HepG2 (cell line): ENCODE measurements at regions not wholly inside any gene's neighbourhood (a gene's known extent, or its start where the extent isn't known, plus 50 kb on each side); places are given as distances from the start of the nearest gene placed in this dataset.

ENCODE experiments used
- ATAC-seq: fragments of 200-7000 bp; cut with Tn5 transposase; 3 replicates; pipeline ENCODE4 v1.9.1; 2020; ENCODE audit warnings: mild to moderate bottlenecking, moderate library complexity
- BruUV-seq: library from RNA; stranded (reverse); fragments of 400-500 nt; replicated peaks from 2 replicates; lab custom pipeline; 2021; lab: Mats Ljungman, UMichigan
- CTCF ChIA-PET: fragments of 300-600 bp; formaldehyde crosslinking; extraction: SDS; loops from one replicate; lab custom pipeline; 2021; ENCODE audit warnings: low total read pairs, inconsistent platforms, low intra/inter-chr PET ratio; lab: Yijun Ruan, JAX
- POLR2A ChIA-PET: fragments of 350-600 bp; sonication (Branson Sonifier 250); formaldehyde crosslinking; loops from one replicate; lab custom pipeline; 2020; ENCODE audit warnings: antibody characterized with exemption, inconsistent platforms; lab: Yijun Ruan, JAX
- DNase-seq: peaks from one replicate; pipeline ENCODE4 v3.0.0-alpha.2; 2015; ENCODE audit warnings: low spot score
- FAIRE-seq: peaks from 3 replicates; lab custom pipeline; 2011; peaks lifted over from hg19 to GRCh38; lab: Jason Lieb, UNC
- H2AFZ ChIP-seq: one replicate; pipeline ENCODE4 v1.6.1; 2011; ENCODE audit warnings: low read length, inconsistent platforms
- H3K27ac ChIP-seq: fragments of 300-600 bp; 3 replicates; pipeline ENCODE4 v1.8.0; 2011; ENCODE audit warnings: mixed run types, mild to moderate bottlenecking, mixed read lengths, low read length, inconsistent platforms; ENCODE audit not compliant: insufficient read depth; ENCODE audit errors: extremely low read length
- H3K27me3 ChIP-seq, 2 experiments: fragments of 200-600 bp in 1 of 2; 2 replicates in 1 of 2; 3 replicates in 1 of 2; pipeline versions ENCODE4 v1.6.0 to v1.8.0; 2011; ENCODE audit warnings: low read length in 2 of 2, mild to moderate bottlenecking in 2 of 2, moderate library complexity in 2 of 2, inconsistent platforms in 1 of 2; ENCODE audit not compliant: insufficient read depth in 2 of 2, control insufficient read depth in 1 of 2
- H3K36me3 ChIP-seq, 2 experiments: fragments of 200-600 bp in 1 of 2; replicated peaks in 1 of 2; 2 replicates in 1 of 2; 3 replicates in 1 of 2; pipeline versions ENCODE4 v1.5.1 to v1.8.0; 2011; ENCODE audit warnings: low read length in 2 of 2, inconsistent platforms in 1 of 2; ENCODE audit not compliant: insufficient read depth in 2 of 2, control insufficient read depth in 1 of 2
- H3K4me1 ChIP-seq: 2 replicates; pipeline ENCODE4 v1.5.1; 2012; ENCODE audit warnings: low read length, inconsistent platforms; ENCODE audit not compliant: insufficient read depth
- H3K4me2 ChIP-seq: 2 replicates; pipeline ENCODE4 v1.6.0; 2011; ENCODE audit warnings: low read depth, low read length, inconsistent platforms
- H3K4me3 ChIP-seq, 3 experiments: fragments of 200-600 bp in 1 of 3; sonication (generic), shearing (Covaris generic) in 1 of 3; replicated peaks in 1 of 3; 2 replicates each; pipeline ENCODE4 v1.5.1; 2011 to 2016; ENCODE audit warnings: low read length in 3 of 3, inconsistent platforms in 2 of 3, low read depth in 2 of 3, mild to moderate bottlenecking in 2 of 3, control low read depth in 1 of 3, mixed read lengths in 1 of 3; ENCODE audit not compliant: insufficient read depth in 1 of 3
- H3K79me2 ChIP-seq: one replicate; pipeline ENCODE4 v1.6.1; 2011; ENCODE audit warnings: low read length, inconsistent platforms; ENCODE audit not compliant: insufficient read depth
- H3K9ac ChIP-seq: 2 replicates; pipeline ENCODE4 v1.6.0; 2011; ENCODE audit warnings: mild to moderate bottlenecking, low read depth, low read length, inconsistent platforms; ENCODE audit not compliant: insufficient read depth
- H3K9me3 ChIP-seq: 2 replicates; pipeline ENCODE4 v1.5.1; 2012; ENCODE audit warnings: mild to moderate bottlenecking, low read length
- H4K20me1 ChIP-seq: 2 replicates; pipeline ENCODE4 v1.6.0; 2011; ENCODE audit warnings: inconsistent platforms, mild to moderate bottlenecking, low read length, moderate library complexity; ENCODE audit not compliant: insufficient read depth
- CBX2 ChIP-seq, 2 experiments: fragments of 200-600 bp in 1 of 2; sonication (generic); formaldehyde crosslinking in 1 of 2; IDR thresholded peaks; 2 replicates each; pipeline versions ENCODE4 v1.7.0 to v1.8.1; 2018 to 2022; ENCODE audit warnings: low read depth in 2 of 2, low read length in 1 of 2, mild to moderate bottlenecking in 1 of 2, missing genetic modification reagents in 1 of 2
- CREM ChIP-seq, 2 experiments: sonication (generic) in 1 of 2; formaldehyde crosslinking in 1 of 2; IDR thresholded peaks; 2 replicates each; pipeline versions ENCODE4 v1.4.0 to v1.6.1; 2016 to 2020; ENCODE audit warnings: antibody characterized with exemption in 1 of 2, mild to moderate bottlenecking in 1 of 2, missing genetic modification reagents in 1 of 2
- DPF2 ChIP-seq: sonication (generic); formaldehyde crosslinking; IDR thresholded peaks from 2 replicates; pipeline ENCODE4 v1.4.0; 2020; ENCODE audit warnings: mild to moderate bottlenecking, low read depth, missing genetic modification reagents, borderline replicate concordance
- DR1 ChIP-seq: sonication (generic); formaldehyde crosslinking; IDR thresholded peaks from 2 replicates; pipeline ENCODE4 v1.8.0; 2021; ENCODE audit warnings: mild to moderate bottlenecking, missing genetic modification reagents, inconsistent platforms
- HIVEP1 ChIP-seq: sonication (generic); formaldehyde crosslinking; IDR thresholded peaks from 2 replicates; pipeline ENCODE4 v1.4.0; 2020; ENCODE audit warnings: mild to moderate bottlenecking, missing genetic modification reagents
- NFKB2 ChIP-seq: sonication (generic); formaldehyde crosslinking; IDR thresholded peaks from 2 replicates; pipeline ENCODE4 v1.4.0; 2020; ENCODE audit warnings: missing genetic modification reagents, borderline replicate concordance
- PHB2 ChIP-seq: fragments of 450-650 bp; IDR thresholded peaks from 2 replicates; pipeline ENCODE4 v1.6.1; 2018; ENCODE audit not compliant: partially characterized antibody
- TGIF2 ChIP-seq: IDR thresholded peaks from 2 replicates; pipeline ENCODE4 v1.6.1; 2016; ENCODE audit warnings: control low read depth, missing compliant biosample characterization
- ZBTB20 ChIP-seq: sonication (generic); formaldehyde crosslinking; IDR thresholded peaks from 2 replicates; pipeline ENCODE4 v1.8.1; 2023; ENCODE audit warnings: missing genetic modification reagents, low read depth, mild to moderate bottlenecking, borderline replicate concordance
- ZNF234 ChIP-seq: sonication (generic); formaldehyde crosslinking; conservative IDR thresholded peaks from 2 replicates; pipeline ENCODE4 v1.5.1; 2020; ENCODE audit warnings: mild to moderate bottlenecking, missing genetic modification reagents
- ZNF546 ChIP-seq: sonication (generic); formaldehyde crosslinking; conservative IDR thresholded peaks from 2 replicates; pipeline ENCODE4 v1.8.1; 2023; ENCODE audit warnings: mild to moderate bottlenecking, missing genetic modification reagents
- WGBS: methylation state at CpG from one replicate; pipeline ENCODE4 v1.1.6; 2017; ENCODE audit warnings: low lambda C conversion rate; 5-methylcytosine and 5-hydroxymethylcytosine counted together
- in situ Hi-C: cut with HindIII; loops from 2 replicates; pipeline ENCODE4 v1.10.0; 2017; ENCODE audit warnings: low pct_unique_long_range_greater_than_20kb; ENCODE audit not compliant: extremely low pct_ligation_motif_present
- intact Hi-C: fragments of 100-400 bp; cut with micrococcal nuclease; formaldehyde crosslinking; loops from one replicate; pipeline ENCODE4 v1.10.0; 2022; ENCODE audit not compliant: unreplicated experiment
- TF ChIP-seq, protein P1 (sequence below): sonication (generic); formaldehyde crosslinking; IDR thresholded peaks from 2 replicates; pipeline ENCODE4 v1.5.1; 2020; ENCODE audit warnings: missing genetic modification reagents, mild to moderate bottlenecking, borderline replicate concordance
- TF ChIP-seq, protein P2 (sequence below), 2 experiments: sonication (generic) in 1 of 2; formaldehyde crosslinking in 1 of 2; IDR thresholded peaks; 2 replicates each; pipeline versions ENCODE4 v1.4.0 to v1.6.1; 2018 to 2020; ENCODE audit warnings: missing genetic modification reagents in 2 of 2, borderline replicate concordance in 1 of 2, low read depth in 1 of 2, mild to moderate bottlenecking in 1 of 2, missing biosample characterization in 1 of 2
- TF ChIP-seq, protein P3 (sequence below): IDR thresholded peaks from 2 replicates; pipeline ENCODE4 v1.6.1; 2016; ENCODE audit warnings: control low read depth

DNA sequence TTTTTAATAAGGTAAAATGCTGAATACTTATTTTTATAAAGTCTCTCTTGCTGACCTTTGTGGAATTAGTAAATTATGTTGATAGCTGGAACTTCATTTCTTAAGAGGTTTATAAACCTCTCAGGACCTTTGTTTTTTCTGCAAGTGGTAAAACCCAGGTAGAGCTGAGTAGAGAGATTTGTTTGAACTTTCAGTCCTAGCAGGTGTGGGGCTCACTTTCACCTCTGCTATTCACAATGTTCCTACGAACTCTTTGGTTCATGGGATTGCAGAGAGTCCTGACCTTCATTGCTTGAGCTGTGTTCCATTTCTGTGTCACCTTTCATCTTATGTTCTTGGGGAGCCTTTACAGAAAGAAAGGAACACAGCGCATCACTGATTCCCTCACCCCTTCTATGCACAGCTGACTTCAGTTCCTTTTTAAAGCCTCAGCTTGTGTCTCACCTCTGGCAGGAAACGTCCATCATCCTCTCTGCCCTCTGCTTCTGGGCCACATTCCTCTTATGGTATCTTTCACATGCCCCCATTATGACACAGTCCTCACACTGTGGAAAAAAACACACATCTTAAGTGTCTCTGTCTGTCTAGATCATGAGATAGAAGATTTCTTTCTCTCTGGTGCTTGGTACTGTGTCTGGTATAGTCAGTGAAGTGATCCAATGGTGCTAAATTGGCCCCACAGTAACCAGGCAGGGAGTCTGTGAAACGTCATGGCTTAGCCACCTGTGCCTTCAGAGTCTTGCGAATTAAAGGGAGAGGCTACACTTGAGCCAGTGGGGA, 262.5 kb upstream of the B3GALT2 start:
- H3K9me3 ChIP-seq, result no peaks in the 10 kb centered on the region
- 19% methylated on average over 5 of the region's 5 CpGs for WGBS
- ATAC-seq (no peak), FAIRE-seq (no peak), DNase-seq (no peak)
- H2AFZ ChIP-seq, result no peak overlapping the region
- H3K4me3 ChIP-seq, result no peak overlapping the region
- H4K20me1 ChIP-seq, result no peaks in the 10 kb centered on the region
- BruUV-seq, result no TSS peak
- H3K27ac ChIP-seq, result no peak overlapping the region
- H3K4me1 ChIP-seq, result no peaks in the 10 kb centered on the region
- H3K4me2 ChIP-seq, result no peak overlapping the region
- ChIA-PET POLR2A (no interaction called here), CTCF (no interaction called here)
- no peak overlapping the region for H3K9ac ChIP-seq
- intact Hi-C loops, result no loop called here
- no peaks in the 10 kb centered on the region for H3K79me2 ChIP-seq
- H3K27me3 ChIP-seq, result no peaks in the 10 kb centered on the region
- H3K36me3 ChIP-seq, result no peaks in the 10 kb centered on the region
- in situ Hi-C loops, result no loop called here
- TF ChIP-seq, protein P1, sequence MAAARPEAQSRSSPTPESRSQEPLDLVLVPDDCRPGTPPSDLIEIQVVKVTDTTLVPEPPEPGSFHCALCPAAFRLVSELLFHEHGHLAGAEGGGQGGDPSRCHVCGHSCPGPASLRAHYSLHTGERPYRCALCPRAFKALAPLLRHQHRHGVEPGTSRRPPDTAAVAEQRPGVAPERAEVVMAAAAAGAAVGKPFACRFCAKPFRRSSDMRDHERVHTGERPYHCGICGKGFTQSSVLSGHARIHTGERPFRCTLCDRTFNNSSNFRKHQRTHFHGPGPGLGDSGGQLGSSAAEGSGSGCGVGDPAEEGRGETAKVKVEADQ (CRISPR knock-in tag), result no peak
- TF ChIP-seq ZBTB20 (CRISPR knock-in tag) (no peak), CREM (IDR thresholded peaks at IDR 0.05) (no peak), CREM (CRISPR knock-in tag; IDR thresholded peaks at IDR 0.05) (no peak), ZNF546 (CRISPR knock-in tag) (no peak), TGIF2 (no peak), ZNF234 (no peak), CBX2 (IDR thresholded peaks at IDR 0.05; ENCODE audit: low read depth, low read length) (no peak), CBX2 (CRISPR knock-in tag; IDR thresholded peaks at IDR 0.05; ENCODE audit: low read depth) (no peak), DPF2 (CRISPR knock-in tag) (no peak), HIVEP1 (CRISPR knock-in tag) (no peak), DR1 (CRISPR knock-in tag) (no peak), PHB2 (no peak), NFKB2 (CRISPR knock-in tag) (no peak)
- TF ChIP-seq, protein P2, sequence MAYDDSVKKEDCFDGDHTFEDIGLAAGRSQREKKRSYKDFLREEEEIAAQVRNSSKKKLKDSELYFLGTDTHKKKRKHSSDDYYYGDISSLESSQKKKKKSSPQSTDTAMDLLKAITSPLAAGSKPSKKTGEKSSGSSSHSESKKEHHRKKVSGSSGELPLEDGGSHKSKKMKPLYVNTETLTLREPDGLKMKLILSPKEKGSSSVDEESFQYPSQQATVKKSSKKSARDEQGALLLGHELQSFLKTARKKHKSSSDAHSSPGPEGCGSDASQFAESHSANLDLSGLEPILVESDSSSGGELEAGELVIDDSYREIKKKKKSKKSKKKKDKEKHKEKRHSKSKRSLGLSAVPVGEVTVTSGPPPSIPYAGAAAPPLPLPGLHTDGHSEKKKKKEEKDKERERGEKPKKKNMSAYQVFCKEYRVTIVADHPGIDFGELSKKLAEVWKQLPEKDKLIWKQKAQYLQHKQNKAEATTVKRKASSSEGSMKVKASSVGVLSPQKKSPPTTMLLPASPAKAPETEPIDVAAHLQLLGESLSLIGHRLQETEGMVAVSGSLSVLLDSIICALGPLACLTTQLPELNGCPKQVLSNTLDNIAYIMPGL (CRISPR knock-in tag; IDR thresholded peaks at IDR 0.05; ENCODE audit: borderline replicate concordance in 1 of 2, low read depth in 1 of 2), result no peak
- TF ChIP-seq, protein P3, sequence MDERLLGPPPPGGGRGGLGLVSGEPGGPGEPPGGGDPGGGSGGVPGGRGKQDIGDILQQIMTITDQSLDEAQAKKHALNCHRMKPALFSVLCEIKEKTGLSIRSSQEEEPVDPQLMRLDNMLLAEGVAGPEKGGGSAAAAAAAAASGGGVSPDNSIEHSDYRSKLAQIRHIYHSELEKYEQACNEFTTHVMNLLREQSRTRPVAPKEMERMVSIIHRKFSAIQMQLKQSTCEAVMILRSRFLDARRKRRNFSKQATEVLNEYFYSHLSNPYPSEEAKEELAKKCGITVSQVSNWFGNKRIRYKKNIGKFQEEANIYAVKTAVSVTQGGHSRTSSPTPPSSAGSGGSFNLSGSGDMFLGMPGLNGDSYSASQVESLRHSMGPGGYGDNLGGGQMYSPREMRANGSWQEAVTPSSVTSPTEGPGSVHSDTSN (CRISPR knock-in tag), result no peak
